ENCODE measurements at regions not wholly inside any gene's neighbourhood (a gene's known extent, or its start where the extent isn't known, plus 50 kb on each side); places are given as distances from the start of the nearest gene placed in this dataset.

GRCh38 chr1:17892851-17893250 lies 137.7 kb downstream of the ACTL8 start:
- Mint-ChIP-seq H3K36me3 (no peaks in the 10 kb centered on the region), H3K9me3 (peaks cover 0 to 1% (median 0%) of the 10 kb centered on the region in 5 donors), H3K27ac (no peak overlapping the region), H3K4me3 (no peak overlapping the region), H3K4me1 (no peaks in the 10 kb centered on the region), H3K27me3 (peaks cover 2 to 26% of the 10 kb centered on the region in 2 donors)
- Histone ChIP-seq H3K27ac (ENCODE audit: low read depth, low read length) (no peak overlapping the region), H3K9me3 (ENCODE audit: low read length) (no peaks in the 10 kb centered on the region), H3K4me3 (ENCODE audit: low read length) (no peak overlapping the region), H3K36me3 (ENCODE audit: insufficient read depth, low read length) (no peaks in the 10 kb centered on the region), H3K4me1 (ENCODE audit: insufficient read depth, low read length) (no peaks in the 10 kb centered on the region), H3K27me3 (ENCODE audit: insufficient read depth, low read length, poor library complexity, severe bottlenecking) (no peaks in the 10 kb centered on the region)
- CTCF ChIA-PET, result no interaction called here
- POLR2A ChIA-PET, result no interaction called here
- DNase-seq, result no peak

GRCh38 chr1:17893891-17894631 lies 138.9 kb downstream of the ACTL8 start:
- no peaks in the 10 kb centered on the region for H3K27me3 ChIP-seq (ENCODE audit: insufficient read depth, low read length, poor library complexity, severe bottlenecking)
- Mint-ChIP-seq H3K9me3 (peaks cover 0 to 1% (median 0%) of the 10 kb centered on the region in 5 donors), H3K4me3 (no peak overlapping the region), H3K27ac (no peak overlapping the region), H3K36me3 (no peaks in the 10 kb centered on the region), H3K27me3 (peaks cover 2 to 22% of the 10 kb centered on the region in 2 donors), H3K4me1 (no peaks in the 10 kb centered on the region)
- no peak overlapping the region for H3K27ac ChIP-seq (ENCODE audit: low read depth, low read length)
- ChIA-PET POLR2A (no interaction called here), CTCF (no interaction called here)
- H3K4me3 ChIP-seq (ENCODE audit: low read length), result no peak overlapping the region
- no peaks in the 10 kb centered on the region for H3K9me3 ChIP-seq (ENCODE audit: low read length)
- no peak for DNase-seq
- H3K4me1 ChIP-seq (ENCODE audit: insufficient read depth, low read length), result no peaks in the 10 kb centered on the region
- H3K36me3 ChIP-seq (ENCODE audit: insufficient read depth, low read length), result no peaks in the 10 kb centered on the region

GRCh38 chr1:17895401-17895800 lies 140.3 kb downstream of the ACTL8 start:
- no peak overlapping the region for H3K27ac ChIP-seq (ENCODE audit: low read depth, low read length)
- Mint-ChIP-seq H3K9me3 (peaks cover 0 to 1% (median 0%) of the 10 kb centered on the region in 5 donors), H3K27me3 (peaks cover 0 to 18% of the 10 kb centered on the region in 2 donors), H3K36me3 (no peaks in the 10 kb centered on the region), H3K27ac (no peak overlapping the region), H3K4me1 (no peaks in the 10 kb centered on the region), H3K4me3 (no peak overlapping the region)
- POLR2A ChIA-PET, result no interaction called here
- H3K27me3 ChIP-seq (ENCODE audit: insufficient read depth, low read length, poor library complexity, severe bottlenecking), result no peaks in the 10 kb centered on the region
- no peak overlapping the region for H3K4me3 ChIP-seq (ENCODE audit: low read length)
- no peaks in the 10 kb centered on the region for H3K36me3 ChIP-seq (ENCODE audit: insufficient read depth, low read length)
- no peak for DNase-seq
- H3K4me1 ChIP-seq (ENCODE audit: insufficient read depth, low read length), result no peaks in the 10 kb centered on the region
- CTCF ChIA-PET, result no interaction called here
- no peaks in the 10 kb centered on the region for H3K9me3 ChIP-seq (ENCODE audit: low read length)

GRCh38 chr1:17895986-17896385 lies 140.9 kb downstream of the ACTL8 start:
- Mint-ChIP-seq H3K4me1 (no peaks in the 10 kb centered on the region), H3K4me3 (no peak overlapping the region), H3K27me3 (peaks cover under 1 to 16% of the 10 kb centered on the region in 2 donors), H3K9me3 (peaks cover 0 to under 1% (median 0%) of the 10 kb centered on the region in 5 donors), H3K27ac (no peak overlapping the region), H3K36me3 (no peaks in the 10 kb centered on the region)
- Histone ChIP-seq H3K27me3 (ENCODE audit: insufficient read depth, low read length, poor library complexity, severe bottlenecking) (no peaks in the 10 kb centered on the region), H3K4me1 (ENCODE audit: insufficient read depth, low read length) (no peaks in the 10 kb centered on the region), H3K9me3 (ENCODE audit: low read length) (no peaks in the 10 kb centered on the region), H3K27ac (ENCODE audit: low read depth, low read length) (no peak overlapping the region), H3K4me3 (ENCODE audit: low read length) (no peak overlapping the region), H3K36me3 (ENCODE audit: insufficient read depth, low read length) (no peaks in the 10 kb centered on the region)
- DNase-seq, result no peak
- ChIA-PET POLR2A (interaction anchor here (0.6 kb wide), 1 partner anchor 147 kb away, joined by 3 read pairs; no protein-coding TSS in a partner anchor), CTCF (no interaction called here)

- DNase-seq, result no peak
- CTCF ChIA-PET, result no interaction called here
- Mint-ChIP-seq H3K27ac (no peak overlapping the region), H3K27me3 (peaks cover 12 to 13% of the 10 kb centered on the region in 2 donors), H3K4me1 (no peaks in the 10 kb centered on the region), H3K9me3 (peaks cover 0 to 3% (median 2%) of the 10 kb centered on the region in 5 donors), H3K36me3 (no peaks in the 10 kb centered on the region), H3K4me3 (no peak overlapping the region)
- POLR2A ChIA-PET, result no interaction called here
- Histone ChIP-seq H3K36me3 (ENCODE audit: insufficient read depth, low read length) (no peaks in the 10 kb centered on the region), H3K4me1 (ENCODE audit: insufficient read depth, low read length) (no peaks in the 10 kb centered on the region), H3K27ac (ENCODE audit: low read depth, low read length) (no peak overlapping the region), H3K4me3 (ENCODE audit: low read length) (no peak overlapping the region), H3K9me3 (ENCODE audit: low read length) (no peaks in the 10 kb centered on the region), H3K27me3 (ENCODE audit: insufficient read depth, low read length, poor library complexity, severe bottlenecking) (no peaks in the 10 kb centered on the region)
Observed at GRCh38 chr1:17903386-17903785, 148.3 kb downstream of the ACTL8 start.

GRCh38 chr1:17904290-17904689 lies 149.2 kb downstream of the ACTL8 start:
- Mint-ChIP-seq H3K9me3 (peaks cover 0 to 3% (median 2%) of the 10 kb centered on the region in 5 donors), H3K27me3 (peaks cover 12 to 18% of the 10 kb centered on the region in 2 donors), H3K4me1 (no peaks in the 10 kb centered on the region), H3K4me3 (no peak overlapping the region), H3K36me3 (no peaks in the 10 kb centered on the region), H3K27ac (no peak overlapping the region)
- H3K27ac ChIP-seq (ENCODE audit: low read depth, low read length), result no peak overlapping the region
- no peak for DNase-seq
- ChIA-PET POLR2A (no interaction called here), CTCF (no interaction called here)
- H3K9me3 ChIP-seq (ENCODE audit: low read length), result no peaks in the 10 kb centered on the region
- H3K4me3 ChIP-seq (ENCODE audit: low read length), result no peak overlapping the region
- no peaks in the 10 kb centered on the region for H3K4me1 ChIP-seq (ENCODE audit: insufficient read depth, low read length)
- H3K27me3 ChIP-seq (ENCODE audit: insufficient read depth, low read length, poor library complexity, severe bottlenecking), result no peaks in the 10 kb centered on the region
- no peaks in the 10 kb centered on the region for H3K36me3 ChIP-seq (ENCODE audit: insufficient read depth, low read length)

GRCh38 chr1:17907999-17908398 lies 152.9 kb downstream of the ACTL8 start:
- POLR2A ChIA-PET, result no interaction called here
- H3K4me1 Mint-ChIP-seq, result no peaks in the 10 kb centered on the region

GRCh38 chr1:17908945-17909344 lies 153.8 kb downstream of the ACTL8 start:
- CTCF ChIA-PET, result no interaction called here
- Mint-ChIP-seq H3K36me3 (no peaks in the 10 kb centered on the region), H3K27ac (no peak overlapping the region)

More at GRCh38 chr1:17907999-17908398, 152.9 kb downstream of the ACTL8 start:
- H3K4me3 Mint-ChIP-seq, result no peak overlapping the region
- H3K36me3 Mint-ChIP-seq, result no peaks in the 10 kb centered on the region
- Histone ChIP-seq H3K36me3 (ENCODE audit: insufficient read depth, low read length) (no peaks in the 10 kb centered on the region), H3K4me1 (ENCODE audit: insufficient read depth, low read length) (no peaks in the 10 kb centered on the region), H3K27me3 (ENCODE audit: insufficient read depth, low read length, poor library complexity, severe bottlenecking) (no peaks in the 10 kb centered on the region), H3K4me3 (ENCODE audit: low read length) (no peak overlapping the region), H3K27ac (ENCODE audit: low read depth, low read length) (no peak overlapping the region), H3K9me3 (ENCODE audit: low read length) (no peaks in the 10 kb centered on the region)
- CTCF ChIA-PET, result no interaction called here
- H3K27me3 Mint-ChIP-seq, result peaks cover 8 to 23% of the 10 kb centered on the region in 2 donors
- H3K9me3 Mint-ChIP-seq, result peaks cover 0 to 3% (median 0%) of the 10 kb centered on the region in 5 donors
- DNase-seq, result no peak
- peak overlapping the region in 1 of 8 donors; percentile 12 for H3K27ac Mint-ChIP-seq

More at GRCh38 chr1:17908945-17909344, 153.8 kb downstream of the ACTL8 start:
- POLR2A ChIA-PET, result no interaction called here
- Histone ChIP-seq H3K36me3 (ENCODE audit: insufficient read depth, low read length) (no peaks in the 10 kb centered on the region), H3K4me1 (ENCODE audit: insufficient read depth, low read length) (no peaks in the 10 kb centered on the region), H3K4me3 (ENCODE audit: low read length) (no peak overlapping the region), H3K27ac (ENCODE audit: low read depth, low read length) (no peak overlapping the region), H3K27me3 (ENCODE audit: insufficient read depth, low read length, poor library complexity, severe bottlenecking) (no peaks in the 10 kb centered on the region), H3K9me3 (ENCODE audit: low read length) (no peaks in the 10 kb centered on the region)
- Mint-ChIP-seq H3K27me3 (peaks cover 10 to 23% of the 10 kb centered on the region in 2 donors), H3K4me3 (no peak overlapping the region), H3K9me3 (peaks cover 0 to 3% (median 0%) of the 10 kb centered on the region in 5 donors), H3K4me1 (no peaks in the 10 kb centered on the region)
- no peak for DNase-seq
